MV-4-11 (cell line): ENCODE measurements at regions not wholly inside any gene's neighbourhood (a gene's known extent, or its start where the extent isn't known, plus 50 kb on each side); places are given as distances from the start of the nearest gene placed in this dataset.
"Not testable (repeated sequence)": the region's sequence is repeated elsewhere in the genome, so short reads cannot be mapped to it uniquely, and the experiment has no call there.

Source experiments
- DNase-seq: peaks from one replicate; lab custom pipeline; 2025; lab: John Stamatoyannopoulos, UW

- DNase-seq: no peak
Measured at GRCh38 chr2:138319616-138320015, 182.0 kb upstream of the SPOPL start.

GRCh38 chr2:138321458-138321857 is 180.1 kb upstream of the SPOPL start:
- DNase-seq: no peak

- no peak for DNase-seq
Measured at GRCh38 chr2:138323382-138324067, 178.0 kb upstream of the SPOPL start.

GRCh38 chr2:138324068-138324771 is 177.3 kb upstream of the SPOPL start:
- no peak for DNase-seq

GRCh38 chr2:138327967-138328366 is 173.6 kb upstream of the SPOPL start:
- DNase-seq: no peak

GRCh38 chr2:138329162-138329561 is 172.4 kb upstream of the SPOPL start:
- DNase-seq: no peak

GRCh38 chr2:138329591-138329990 is 172.0 kb upstream of the SPOPL start:
- DNase-seq: no peak

GRCh38 chr2:138333121-138333520 is 168.4 kb upstream of the SPOPL start:
- no peak for DNase-seq

GRCh38 chr2:138333677-138334076 is 167.9 kb upstream of the SPOPL start:
- no peak for DNase-seq

- DNase-seq: no peak
Measured at GRCh38 chr2:138334323-138334722, 167.2 kb upstream of the SPOPL start.

- DNase-seq: no peak
Measured at GRCh38 chr2:138335036-138335435, 166.5 kb upstream of the SPOPL start.

- DNase-seq: no peak
Measured at GRCh38 chr2:138336146-138336545, 165.4 kb upstream of the SPOPL start.

GRCh38 chr2:138355244-138355643 is 146.3 kb upstream of the SPOPL start:
- DNase-seq: no peak

- no peak for DNase-seq
Measured at GRCh38 chr2:138356178-138356577, 145.4 kb upstream of the SPOPL start.

GRCh38 chr2:138359532-138359931 is 142.0 kb upstream of the SPOPL start:
- DNase-seq: no peak

GRCh38 chr2:138364554-138365162 is 136.9 kb upstream of the SPOPL start:
- no peak for DNase-seq

- DNase-seq: no peak
Measured at GRCh38 chr2:138365581-138365980, 136.0 kb upstream of the SPOPL start.

- DNase-seq: no peak
Measured at GRCh38 chr2:138369856-138370255, 131.7 kb upstream of the SPOPL start.

- peak; percentile 1 for DNase-seq
Measured at GRCh38 chr2:138373993-138374408, 127.6 kb upstream of the SPOPL start.

- no peak for DNase-seq
Measured at GRCh38 chr2:138381373-138381772, 120.2 kb upstream of the SPOPL start.

- no peak for DNase-seq
Measured at GRCh38 chr2:138382672-138383071, 118.9 kb upstream of the SPOPL start.

GRCh38 chr2:138386191-138386590 is 115.4 kb upstream of the SPOPL start:
- not testable (repeated sequence) for DNase-seq

- no peak for DNase-seq
Measured at GRCh38 chr2:138389063-138389462, 112.5 kb upstream of the SPOPL start.
